Activated T-cell treated with anti-CD3 and anti-CD28 coated beads for 48 hours (primary cell): ENCODE measurements at regions not wholly inside any gene's neighbourhood (a gene's known extent, or its start where the extent isn't known, plus 50 kb on each side); places are given as distances from the start of the nearest gene placed in this dataset.
"Not testable (repeated sequence)": the region's sequence is repeated elsewhere in the genome, so short reads cannot be mapped to it uniquely, and the experiment has no call there.

Experiments used
- DNase-seq: peaks from one replicate; pipeline ENCODE4 v3.0.0-alpha.2; 2020; ENCODE audit warnings: low read depth

DNA sequence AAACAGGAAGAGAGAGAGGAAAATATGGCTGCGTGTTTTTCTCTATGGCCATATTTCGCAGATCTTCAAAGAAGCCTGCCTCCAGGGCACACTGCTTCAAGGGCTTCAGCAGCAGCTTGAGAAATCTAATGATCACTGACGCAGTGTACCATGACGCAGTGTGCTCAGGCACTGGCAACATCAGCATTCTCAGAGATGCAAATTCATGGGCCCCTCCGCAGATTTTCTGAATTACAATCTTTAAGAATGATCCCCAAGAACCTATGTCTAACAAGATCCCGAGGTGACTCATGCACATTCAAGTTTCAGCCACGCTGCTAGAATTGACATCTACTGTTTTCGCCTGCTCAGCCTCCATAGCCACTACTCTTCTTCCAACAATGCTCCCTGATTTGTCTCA is 143.9 kb upstream of the ZNF366 start:
- DNase-seq = no peak

DNA sequence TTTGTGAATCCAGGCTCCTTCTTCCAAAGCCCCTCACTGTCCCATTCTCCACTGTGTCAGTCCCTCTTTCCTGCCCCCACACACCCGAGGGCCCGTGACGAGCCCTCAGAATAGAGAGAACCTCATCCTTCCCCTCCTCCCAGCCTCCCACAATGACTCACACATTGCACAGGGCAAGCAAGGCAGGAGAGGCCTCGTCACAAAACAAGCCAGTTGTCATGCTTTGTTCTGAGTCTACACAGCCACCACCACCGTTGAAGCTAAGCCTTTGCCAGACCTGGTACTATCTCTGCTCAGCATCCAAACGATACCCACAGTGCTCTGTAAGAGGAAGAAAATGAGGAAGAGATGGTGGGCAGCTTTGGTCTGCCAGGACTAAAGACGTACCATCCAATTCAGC is 142.2 kb upstream of the ZNF366 start:
- DNase-seq = no peak

DNA sequence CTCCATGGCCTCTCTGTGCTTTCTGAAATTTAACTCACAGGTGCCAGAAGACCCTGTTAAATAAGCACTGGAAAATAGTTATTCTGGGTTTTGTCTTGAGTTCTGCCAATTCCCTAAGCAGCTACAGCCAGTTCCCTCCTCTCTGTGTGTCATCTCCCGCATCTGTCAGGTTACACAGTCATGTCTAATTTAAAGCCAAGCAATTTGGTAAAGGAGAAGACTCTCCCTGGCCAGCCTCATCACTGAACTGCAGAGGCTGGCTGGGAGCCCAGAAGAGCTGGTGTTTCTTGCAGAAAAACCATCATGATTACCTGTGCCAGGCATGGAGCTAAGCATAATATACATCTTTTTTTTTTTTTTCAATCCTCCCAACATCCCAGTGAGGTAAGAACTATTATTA is 141.3 kb upstream of the ZNF366 start:
- no peak for DNase-seq

DNA sequence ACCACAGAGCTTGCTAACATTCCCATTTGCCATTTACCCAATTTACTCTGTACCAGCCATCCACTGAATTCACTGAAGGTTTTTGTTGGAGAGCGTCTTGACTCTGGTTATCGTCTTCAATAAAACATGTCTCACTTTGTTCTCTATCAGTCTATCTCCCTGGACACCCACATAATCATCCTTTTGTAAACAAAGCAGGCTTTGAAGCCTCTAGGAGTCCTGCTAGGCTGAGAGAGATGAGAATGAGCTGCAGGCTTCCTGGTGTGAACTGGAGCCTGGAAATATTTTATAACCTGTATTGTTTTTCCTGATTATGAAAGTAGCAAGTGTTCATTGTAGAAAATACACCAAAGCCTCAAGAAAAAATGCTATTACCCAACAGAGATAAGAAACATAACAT is 140.6 kb upstream of the ZNF366 start:
- no peak for DNase-seq

DNA sequence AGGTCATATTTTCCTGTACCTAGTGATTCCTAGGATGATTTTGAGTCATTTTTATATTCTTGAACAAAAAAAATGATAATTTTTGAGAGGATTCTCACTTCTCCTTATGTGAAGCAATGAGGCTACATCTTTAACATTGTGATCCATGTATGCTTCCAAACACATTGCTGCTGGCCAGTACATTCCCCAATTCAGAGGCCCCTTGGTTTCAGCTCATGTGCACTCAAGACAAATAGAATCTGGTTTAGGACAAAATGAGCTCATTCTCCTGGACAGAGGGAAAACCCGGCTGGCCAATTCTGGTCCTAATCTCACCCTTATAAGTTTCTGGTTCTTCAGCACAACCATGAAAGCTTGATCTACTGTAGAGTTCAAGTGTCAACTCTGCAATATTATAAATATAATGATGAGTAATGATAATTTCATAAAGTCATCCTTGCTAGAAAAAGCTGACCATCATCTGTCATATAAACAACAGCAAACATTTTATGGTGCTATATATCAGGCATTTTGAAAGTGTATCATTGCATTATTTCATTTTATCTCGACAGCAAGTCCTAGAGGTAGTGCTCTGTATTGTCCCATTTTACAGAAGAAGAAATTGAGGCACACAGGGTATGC is 139.1 kb upstream of the ZNF366 start:
- no peak for DNase-seq

DNA sequence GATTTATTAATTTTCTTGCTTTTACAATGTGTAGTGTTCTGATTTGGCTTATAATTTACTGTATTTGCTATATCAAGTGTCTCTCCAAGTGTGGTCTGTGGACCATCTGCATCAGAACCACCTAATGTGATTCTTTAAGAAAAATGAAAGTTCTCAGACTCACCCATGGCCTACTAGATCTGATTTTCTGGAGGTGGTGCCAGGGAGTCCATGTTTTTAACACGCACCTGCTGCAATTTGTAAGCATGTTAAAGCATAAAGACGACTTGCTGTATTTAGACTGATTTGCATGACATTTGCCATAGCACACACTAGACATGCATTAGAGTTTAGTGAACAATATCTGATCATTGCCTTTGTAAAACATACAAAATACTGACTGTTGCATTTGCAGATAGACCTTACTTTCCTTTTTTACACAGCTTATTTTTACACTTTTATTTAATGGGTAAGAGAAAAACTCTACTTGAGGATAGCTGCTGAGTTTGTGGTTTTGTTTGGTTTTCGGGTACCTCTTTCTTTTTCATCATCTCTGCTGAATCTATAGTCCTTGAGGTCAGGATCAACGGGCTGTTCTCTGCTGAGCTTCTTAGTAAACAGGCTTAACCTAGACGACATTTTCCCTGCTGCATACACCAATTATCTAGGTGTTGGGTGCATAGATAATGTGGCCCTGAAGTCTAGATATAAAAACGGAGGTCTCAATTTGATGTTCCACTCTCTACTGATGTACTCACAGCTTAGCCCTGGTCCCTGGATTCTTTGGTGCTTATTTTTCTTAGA is 138.0 kb upstream of the ZNF366 start:
- DNase-seq = no peak

DNA sequence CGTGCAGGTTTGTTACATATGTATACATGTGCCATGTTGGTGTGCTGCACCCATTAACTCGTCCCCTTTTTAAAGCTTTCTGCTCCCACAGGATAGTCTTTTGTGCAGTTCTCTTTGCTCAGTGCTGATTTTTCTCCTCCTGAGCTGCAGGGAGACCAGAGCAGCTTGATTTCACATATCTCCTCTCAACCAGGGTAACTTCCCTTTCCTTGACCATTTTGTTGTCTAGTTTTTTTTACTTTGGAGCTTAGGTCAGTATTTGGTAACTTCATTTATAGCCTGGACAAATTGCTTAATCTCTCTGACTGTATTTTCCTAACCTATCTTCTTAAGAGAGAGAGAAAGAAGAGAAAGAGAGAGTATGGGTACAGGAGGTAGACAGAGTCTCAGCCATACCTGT is 137.1 kb upstream of the ZNF366 start:
- DNase-seq = no peak

DNA sequence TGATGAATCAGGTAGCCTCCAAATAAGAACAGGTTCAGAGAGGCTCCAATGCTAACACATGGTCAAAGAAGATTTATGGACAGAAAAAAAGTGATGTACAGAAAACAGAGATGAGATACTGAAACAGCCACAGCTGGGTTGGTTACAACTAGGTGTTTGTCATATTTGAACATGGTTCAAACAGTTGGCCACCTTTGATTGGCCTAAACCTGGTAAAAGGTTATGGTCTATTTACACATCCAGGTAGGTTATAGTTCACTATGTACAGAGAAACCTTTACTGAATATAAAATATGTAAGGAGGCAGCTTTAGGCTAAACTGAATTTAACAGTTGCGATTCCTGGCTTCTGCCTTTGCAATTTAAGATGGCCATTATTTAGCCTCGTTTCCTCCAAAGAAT is 134.0 kb upstream of the ZNF366 start:
- DNase-seq = no peak

DNA sequence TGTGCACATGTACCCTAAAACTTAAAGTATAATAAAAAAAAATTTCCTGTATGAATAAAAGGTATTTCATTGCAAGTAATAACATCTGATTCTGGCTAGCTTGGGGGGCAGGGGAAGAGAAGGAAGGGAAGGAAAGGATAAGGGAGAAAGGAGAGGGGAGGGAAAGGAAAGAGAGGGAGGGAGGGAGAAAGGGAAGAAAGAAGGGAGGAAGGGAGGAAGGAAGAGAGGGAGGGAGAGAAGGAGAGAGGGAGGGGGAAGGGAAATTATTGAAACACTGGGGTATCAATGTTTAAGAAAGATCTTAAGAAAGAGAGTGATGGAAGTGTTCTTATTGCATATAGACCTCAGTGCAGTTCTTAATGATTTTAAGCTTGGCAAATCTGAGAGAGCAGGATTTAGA is 129.8 kb upstream of the ZNF366 start:
- no peak for DNase-seq

DNA sequence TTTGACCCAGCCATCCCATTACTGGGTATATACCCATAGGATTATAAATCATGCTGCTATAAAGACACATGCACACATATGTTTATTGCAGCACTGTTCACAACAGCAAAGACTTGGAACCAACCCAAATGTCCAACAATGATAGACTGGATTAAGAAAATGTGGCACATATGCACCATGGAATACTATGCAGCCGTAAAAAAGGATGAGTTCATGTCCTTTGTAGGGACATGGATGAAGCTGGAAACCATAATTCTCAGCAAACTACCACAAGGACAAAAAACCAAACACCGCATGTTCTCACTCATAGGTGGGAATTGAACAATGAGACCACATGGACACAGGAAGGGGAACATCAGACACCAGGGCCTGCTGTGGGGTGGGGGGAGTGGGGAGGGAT is 129.4 kb upstream of the ZNF366 start:
- not testable (repeated sequence) for DNase-seq

DNA sequence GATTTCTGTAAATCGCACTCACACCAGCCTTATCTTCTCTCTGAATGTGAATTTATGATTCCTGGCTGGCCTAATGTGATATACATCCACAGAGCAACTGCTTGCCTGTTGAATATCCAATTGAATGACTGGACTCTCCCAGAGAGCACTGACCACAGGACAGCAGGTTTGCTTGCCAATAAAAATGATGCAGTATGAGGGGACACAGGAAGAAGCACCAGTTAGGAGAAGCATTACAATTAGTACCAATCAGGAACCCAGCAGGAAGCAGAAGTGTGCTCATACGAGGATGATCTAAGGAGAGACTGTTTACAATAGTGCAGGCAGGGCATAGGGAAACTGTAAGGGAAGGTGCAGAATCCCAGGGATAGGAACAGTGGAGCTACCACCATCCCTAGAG is 127.2 kb upstream of the ZNF366 start:
- DNase-seq = no peak

DNA sequence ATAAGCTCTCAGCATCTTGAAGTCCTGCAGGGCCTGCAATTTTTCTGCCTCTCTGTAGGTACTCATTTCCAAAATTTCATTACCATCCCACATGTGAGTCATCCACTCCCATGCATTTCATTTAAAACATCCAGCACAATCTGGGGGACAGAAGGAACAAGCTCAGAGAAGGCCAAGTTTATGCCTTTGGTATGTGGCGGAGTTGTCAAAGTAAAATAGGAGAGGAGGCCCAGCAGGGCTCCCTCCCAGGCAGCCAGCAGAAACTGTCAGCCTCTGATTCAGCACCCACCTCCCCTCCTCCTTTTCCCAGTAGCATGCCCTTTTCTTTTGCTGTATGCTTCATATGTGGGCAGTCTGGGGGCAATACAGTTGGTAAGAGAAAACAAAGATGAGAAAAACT is 126.4 kb upstream of the ZNF366 start:
- no peak for DNase-seq

DNA sequence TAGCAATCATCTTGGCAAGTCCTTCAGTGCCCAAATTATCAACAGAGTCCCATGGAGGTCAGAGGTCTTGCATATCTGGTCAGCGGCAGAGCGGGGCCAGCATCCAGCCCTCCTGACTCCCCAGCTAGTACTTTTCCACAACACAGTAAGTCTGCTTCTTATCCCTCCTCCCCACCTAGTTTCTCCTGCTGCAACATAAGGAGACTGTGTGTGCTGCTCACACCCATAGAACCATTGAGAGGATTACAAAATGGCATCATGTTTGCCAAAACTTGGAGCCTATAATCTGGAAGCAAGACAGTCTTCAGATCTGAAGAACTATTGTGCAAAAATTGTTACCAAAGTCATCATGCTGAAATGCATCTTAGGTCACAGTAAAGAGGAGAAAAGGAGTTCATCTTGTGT is 125.8 kb upstream of the ZNF366 start:
- DNase-seq = no peak

DNA sequence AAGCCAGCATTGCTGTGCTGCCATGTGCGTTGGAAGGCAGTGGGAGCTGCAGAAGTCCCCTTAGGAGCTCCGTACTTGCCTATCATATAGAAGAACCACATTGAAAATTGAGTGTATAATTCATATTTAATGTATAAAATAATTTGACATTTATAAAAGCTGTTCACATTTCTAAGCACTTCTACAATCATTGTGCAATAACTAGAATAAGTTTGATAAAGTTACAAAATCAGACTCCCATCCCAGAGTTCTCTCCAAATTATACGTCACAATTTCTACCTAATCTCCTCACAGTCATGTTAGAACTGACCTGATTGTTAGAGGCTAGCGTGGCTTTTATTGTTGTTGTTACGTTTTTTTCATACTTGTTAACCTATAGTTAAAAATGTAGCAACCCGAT is 123.5 kb upstream of the ZNF366 start:
- DNase-seq = no peak

DNA sequence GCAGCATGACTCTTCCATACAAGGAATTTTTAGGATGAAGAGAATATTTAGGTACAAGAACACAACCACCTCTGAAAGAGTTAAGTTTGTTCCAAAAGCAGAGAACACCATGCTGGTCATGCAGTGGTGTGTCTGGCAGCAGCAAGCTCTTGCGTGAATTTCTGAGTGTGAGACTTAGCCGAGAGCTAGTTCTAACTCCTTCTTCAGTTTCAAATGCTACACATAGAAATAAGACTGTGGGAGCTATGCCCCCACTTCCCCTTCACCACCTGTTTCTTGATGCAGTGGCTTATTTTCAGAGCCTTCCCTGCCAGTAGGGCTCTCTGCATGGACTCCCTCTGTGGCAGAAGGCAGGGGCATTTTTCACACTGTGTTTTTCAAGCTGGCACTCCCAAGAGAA is 122.9 kb upstream of the ZNF366 start:
- no peak for DNase-seq

DNA sequence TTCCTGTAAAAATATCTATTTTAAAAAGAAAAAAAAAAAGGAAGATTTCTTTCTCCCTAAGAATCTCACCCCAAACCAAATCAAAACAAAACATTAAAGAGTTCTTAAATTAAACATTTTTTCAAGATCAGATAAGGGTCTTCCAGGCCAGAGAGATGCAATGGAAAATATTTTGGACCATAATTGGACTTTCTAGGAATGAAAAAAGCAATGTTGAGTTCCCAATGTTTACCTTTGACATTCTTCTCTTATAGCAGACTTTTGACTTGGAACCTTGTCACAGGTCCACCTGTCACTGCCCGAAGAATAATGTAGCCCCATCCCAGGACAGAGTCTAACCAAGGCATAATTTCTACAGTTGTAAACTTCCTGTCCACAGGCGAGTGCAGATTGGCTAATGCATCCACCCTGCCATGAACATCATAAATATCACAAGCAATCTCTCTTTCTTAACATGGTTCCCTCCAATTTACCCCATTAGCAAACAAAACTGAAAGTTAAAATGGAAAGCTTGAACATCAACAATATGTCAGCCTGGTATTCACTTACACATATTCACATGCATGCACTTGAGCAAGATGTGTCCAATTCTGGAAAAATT is 121.7 kb upstream of the ZNF366 start:
- DNase-seq = no peak

DNA sequence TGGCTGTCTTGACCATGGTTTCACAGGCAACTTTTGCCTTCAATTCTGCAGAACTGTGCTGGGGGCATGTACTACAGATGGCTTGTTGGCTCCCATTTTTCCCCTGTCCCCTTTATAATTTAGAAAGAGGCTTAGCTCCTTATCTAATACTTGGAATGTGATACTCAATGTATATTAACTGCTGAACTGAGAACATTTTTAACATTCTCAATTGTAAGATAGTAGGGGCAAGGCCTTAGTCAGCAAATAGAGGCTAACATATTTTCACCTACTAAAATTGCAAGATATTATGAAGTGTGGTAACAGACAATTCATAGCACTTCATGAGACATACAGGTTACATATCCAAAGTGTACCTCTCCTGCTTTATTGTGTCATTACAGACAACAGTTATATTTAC is 118.1 kb upstream of the ZNF366 start:
- DNase-seq = no peak

DNA sequence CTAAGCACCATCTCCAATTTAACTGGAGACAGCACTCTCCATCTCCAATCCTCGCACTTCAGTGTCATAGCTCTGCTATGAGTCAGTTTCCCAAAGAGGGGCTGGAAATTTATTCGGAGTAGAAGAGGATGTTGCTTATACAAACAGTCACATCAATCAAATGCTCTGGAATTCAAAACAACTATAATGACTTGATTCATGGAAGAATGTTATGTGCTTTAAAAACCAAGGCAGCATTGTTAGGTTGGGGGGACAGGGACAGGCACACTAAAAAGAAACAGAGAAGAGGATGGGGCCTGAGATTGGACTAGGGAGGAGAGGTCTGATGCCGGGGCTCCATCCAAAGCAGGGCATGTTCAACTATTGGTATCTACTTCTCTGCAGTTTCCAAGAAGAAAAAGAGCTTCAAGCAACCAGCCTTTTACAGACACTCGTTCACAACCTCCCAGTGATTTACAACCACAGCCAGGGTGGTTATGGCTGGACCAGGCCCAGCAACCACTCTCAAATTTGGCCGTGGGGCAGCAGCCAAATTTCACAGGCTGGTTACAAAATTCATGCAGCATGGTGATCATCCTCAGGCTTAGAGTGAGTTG is 117.5 kb upstream of the ZNF366 start:
- DNase-seq = no peak

DNA sequence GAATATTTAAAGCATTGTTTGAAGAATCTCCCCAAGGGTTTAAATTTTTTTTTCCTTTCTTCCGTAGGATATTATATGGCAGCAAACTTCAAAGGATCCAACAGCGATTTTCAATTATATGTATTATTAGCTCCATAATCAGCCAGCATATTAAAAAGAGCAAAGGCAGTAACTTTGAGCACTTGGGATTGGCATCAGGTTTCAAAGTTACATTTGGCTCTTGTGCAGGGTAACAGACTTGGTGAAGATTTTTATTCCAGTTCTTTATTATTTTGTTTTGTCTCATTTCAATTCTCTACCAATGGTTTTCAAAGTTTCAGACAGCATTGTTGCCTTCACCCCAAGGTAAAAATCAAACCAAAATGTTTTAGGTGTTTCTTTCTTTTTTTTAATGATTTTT is 116.7 kb upstream of the ZNF366 start:
- DNase-seq = no peak

DNA sequence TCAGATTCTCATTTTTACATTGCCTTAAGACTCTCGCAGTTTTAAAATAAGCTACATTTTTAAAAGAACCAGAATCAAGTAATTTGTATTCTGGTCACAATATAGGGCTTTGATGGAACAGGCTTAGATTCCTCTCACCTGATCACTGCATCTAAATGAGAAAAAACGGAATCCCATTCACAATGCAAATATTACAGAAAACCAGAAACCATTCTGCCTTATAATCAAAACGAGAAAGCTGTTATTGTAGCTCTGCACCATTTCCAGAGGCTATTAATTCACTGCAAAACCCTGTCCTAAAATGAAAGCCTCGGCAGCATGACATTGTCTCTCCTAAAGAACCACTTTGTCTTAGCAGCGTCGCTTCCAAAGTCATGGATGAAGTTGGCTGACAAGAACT is 116.1 kb upstream of the ZNF366 start:
- no peak for DNase-seq

DNA sequence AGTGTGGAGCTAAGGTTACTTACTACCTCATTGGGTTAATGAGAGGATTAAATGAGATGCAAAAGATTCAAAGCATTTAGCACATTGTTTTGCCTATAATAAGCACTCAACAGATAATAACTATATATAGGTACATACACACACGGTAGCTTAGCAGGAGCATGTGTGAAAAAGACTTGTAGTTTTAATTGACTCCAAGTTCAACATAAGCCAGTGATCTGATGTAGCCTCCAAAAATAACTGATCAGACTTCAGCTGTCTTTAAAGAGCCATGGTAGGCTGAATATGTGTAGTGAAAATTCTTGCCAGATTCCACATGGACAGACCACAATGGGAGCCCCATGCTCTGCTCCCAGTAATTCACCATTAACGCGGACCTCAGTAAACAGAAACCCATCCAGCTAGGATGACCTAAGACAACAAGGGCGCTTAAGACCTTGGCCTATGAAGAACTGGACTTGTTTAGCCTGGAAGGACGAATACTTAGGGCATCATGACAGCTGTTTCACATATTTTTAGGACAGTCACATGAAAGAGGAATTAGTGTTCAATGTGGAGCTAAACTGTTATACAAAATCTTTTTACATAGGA is 115.1 kb upstream of the ZNF366 start:
- no peak for DNase-seq

DNA sequence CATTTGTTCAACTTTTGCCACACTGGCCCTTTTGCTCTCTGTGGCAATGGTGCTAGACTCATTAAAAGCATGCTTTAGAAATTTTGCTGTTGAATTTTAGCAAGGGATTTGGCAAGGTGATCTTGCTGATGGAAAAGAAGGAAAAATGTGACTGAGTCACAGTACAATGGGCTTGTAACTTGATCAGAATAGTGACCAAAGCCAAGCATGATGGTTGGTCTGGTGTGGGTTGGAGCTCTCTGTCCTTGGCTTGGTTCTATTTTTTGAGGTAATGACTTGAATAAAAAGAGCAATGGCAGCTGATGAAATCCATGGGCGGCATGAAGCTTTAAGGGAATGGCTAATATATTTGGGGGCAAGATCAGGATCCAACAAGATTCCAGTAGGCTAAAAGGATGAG is 114.4 kb upstream of the ZNF366 start:
- no peak for DNase-seq

DNA sequence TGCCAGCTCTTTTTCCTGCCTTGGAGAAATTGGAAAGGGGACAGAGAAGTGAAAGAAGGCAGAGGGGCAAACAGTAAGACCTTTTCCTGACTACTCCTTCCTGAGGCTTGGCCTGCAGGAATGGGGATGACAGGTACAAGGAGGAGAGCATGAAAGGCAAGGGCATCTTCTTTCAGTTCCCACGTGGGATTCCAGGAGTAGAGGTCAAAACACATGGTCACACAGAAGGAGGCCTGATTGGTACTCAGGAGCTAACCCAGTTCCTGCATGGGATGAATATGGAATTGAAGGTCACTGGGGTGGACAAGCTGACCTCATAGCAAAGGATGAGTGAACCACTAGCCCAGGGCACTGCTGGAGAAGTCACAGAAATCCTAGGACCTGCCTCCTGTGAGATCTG is 112.5 kb upstream of the ZNF366 start:
- no peak for DNase-seq
